Neural cell (in vitro differentiated cells): ENCODE measurements at regions not wholly inside any gene's neighbourhood (a gene's known extent, or its start where the extent isn't known, plus 50 kb on each side); places are given as distances from the start of the nearest gene placed in this dataset.

ENCODE experiments used
- H2AFZ ChIP-seq: fragments of 200-600, 300-800 bp; sonication (generic), shearing (Covaris generic); 2 replicates; pipeline ENCODE4 v1.6.0; 2014; ENCODE audit warnings: low read depth, mild to moderate bottlenecking, antibody characterized with exemption, low read length, moderate library complexity
- H3F3A ChIP-seq: fragments of 200-600 bp; shearing (Covaris generic); 2 replicates; pipeline ENCODE4 v1.6.1; 2016; ENCODE audit warnings: mild to moderate bottlenecking, moderate library complexity, mixed read lengths, antibody characterized with exemption, low read length; ENCODE audit not compliant: insufficient read depth, poor library complexity, severe bottlenecking
- H3K27ac ChIP-seq: fragments of 200-600, 300-800 bp; sonication (generic), shearing (Covaris generic); 2 replicates; pipeline ENCODE4 v1.5.1; 2014; ENCODE audit warnings: mild to moderate bottlenecking, low read length, moderate library complexity
- H3K27me3 ChIP-seq: fragments of 300-800, 200-600 bp; sonication (generic), shearing (Covaris generic); 2 replicates; pipeline ENCODE4 v1.6.0; 2014; ENCODE audit warnings: mild to moderate bottlenecking, low read depth, low read length, moderate library complexity; ENCODE audit not compliant: insufficient read depth
- H3K36me3 ChIP-seq: fragments of 300-800, 200-600 bp; sonication (generic), shearing (Covaris generic); 2 replicates; pipeline ENCODE4 v1.5.1; 2014; ENCODE audit warnings: mild to moderate bottlenecking, antibody characterized with exemption, low read length, moderate library complexity; ENCODE audit not compliant: insufficient read depth
- H3K4me2 ChIP-seq: fragments of 300-800, 200-600 bp; sonication (generic), shearing (Covaris generic); 2 replicates; pipeline ENCODE4 v1.6.0; 2014; ENCODE audit warnings: mild to moderate bottlenecking, low read length
- H3K4me3 ChIP-seq: fragments of 300-800, 200-600 bp; sonication (generic), shearing (Covaris generic); 2 replicates; pipeline ENCODE4 v1.5.1; 2014; ENCODE audit warnings: mild to moderate bottlenecking, low read length, moderate library complexity
- H3K79me2 ChIP-seq: fragments of 200-600 bp; shearing (Covaris generic); replicated peaks from 2 replicates; pipeline ENCODE4 v1.6.0; 2014; ENCODE audit warnings: mild to moderate bottlenecking, low read length, moderate library complexity; ENCODE audit not compliant: insufficient read depth
- H3K9ac ChIP-seq: fragments of 300-800, 200-600 bp; sonication (generic), shearing (Covaris generic); 2 replicates; pipeline ENCODE4 v1.6.1; 2016; ENCODE audit warnings: mild to moderate bottlenecking, low read length, mixed read lengths
- H3K9me2 ChIP-seq: fragments of 200-600 bp; shearing (Covaris generic); 2 replicates; pipeline ENCODE4 v1.6.1; 2016; ENCODE audit warnings: mild to moderate bottlenecking, low read length, mixed read lengths; ENCODE audit not compliant: insufficient read depth
- H3K9me3 ChIP-seq: fragments of 200-600, 300-800 bp; sonication (generic), shearing (Covaris generic); 2 replicates; pipeline ENCODE4 v1.6.1; 2016; ENCODE audit warnings: mild to moderate bottlenecking, mixed run types, low read length, moderate library complexity, mixed read lengths
- H4K20me1 ChIP-seq: fragments of 200-600 bp; shearing (Covaris generic); 2 replicates; pipeline ENCODE4 v1.6.1; 2016; ENCODE audit warnings: mild to moderate bottlenecking, mixed run types; ENCODE audit not compliant: insufficient read depth
- CTCF ChIP-seq: fragments of 450-650 bp; IDR thresholded peaks from 2 replicates; pipeline ENCODE4 v1.5.1; 2014; ENCODE audit warnings: antibody characterized with exemption, mild to moderate bottlenecking, moderate library complexity; ENCODE audit not compliant: poor library complexity, severe bottlenecking
- EP300 ChIP-seq: fragments of 450-650 bp; conservative IDR thresholded peaks from 2 replicates; pipeline ENCODE4 v1.6.1; 2014; ENCODE audit warnings: antibody characterized with exemption, mild to moderate bottlenecking, moderate library complexity; ENCODE audit not compliant: poor library complexity, severe bottlenecking
- EZH2 ChIP-seq: fragments of 200-600, 300-800 bp; shearing (Covaris generic), sonication (generic); IDR thresholded peaks from 2 replicates; pipeline ENCODE4 v1.6.1; 2014; ENCODE audit warnings: antibody characterized with exemption, low read length, borderline replicate concordance, mild to moderate bottlenecking; ENCODE audit not compliant: insufficient read depth, poor library complexity, severe bottlenecking
- MXI1 ChIP-seq: fragments of 450-650 bp; conservative IDR thresholded peaks from 2 replicates; pipeline ENCODE4 v1.6.1; 2014; ENCODE audit warnings: antibody characterized with exemption, mild to moderate bottlenecking; ENCODE audit not compliant: poor library complexity, severe bottlenecking
- POLR2AphosphoS5 ChIP-seq: IDR thresholded peaks from 2 replicates; pipeline ENCODE4 v1.6.1; 2012
- RAD21 ChIP-seq: fragments of 450-650 bp; conservative IDR thresholded peaks from 2 replicates; pipeline ENCODE4 v1.6.1; 2014; ENCODE audit warnings: antibody characterized with exemption, mild to moderate bottlenecking, moderate library complexity
- REST ChIP-seq: IDR thresholded peaks from 2 replicates; pipeline ENCODE4 v1.6.1; 2012; ENCODE audit warnings: borderline replicate concordance
- SMC3 ChIP-seq: fragments of 450-650 bp; conservative IDR thresholded peaks from 2 replicates; pipeline ENCODE4 v1.6.1; 2014; ENCODE audit warnings: antibody characterized with exemption, mild to moderate bottlenecking, moderate library complexity; ENCODE audit not compliant: poor library complexity
- TAF1 ChIP-seq: IDR thresholded peaks from 2 replicates; pipeline ENCODE4 v1.6.1; 2012; ENCODE audit warnings: low read depth

- Histone ChIP-seq H3K9me3 (peaks cover 7% of the 10 kb centered on the region), H3K9me2 (no peaks in the 10 kb centered on the region), H3K27me3 (no peaks in the 10 kb centered on the region), H3K4me2 (no peak overlapping the region), H3K4me3 (no peak overlapping the region), H3K9ac (no peak overlapping the region), H3K36me3 (no peaks in the 10 kb centered on the region), H3F3A (no peaks in the 10 kb centered on the region), H4K20me1 (no peaks in the 10 kb centered on the region), H2AFZ (no peak overlapping the region), H3K27ac (no peak overlapping the region), H3K79me2 (no peaks in the 10 kb centered on the region)
- no peak for TF ChIP-seq SMC3
These were observed 309.6 kb upstream of the TRIB2 start for GRCh38 chr2:12407160-12407559.

GRCh38 chr2:12412898-12413305 lies 303.8 kb upstream of the TRIB2 start:
- Histone ChIP-seq H2AFZ (no peak overlapping the region), H3K27ac (no peak overlapping the region), H3K27me3 (no peaks in the 10 kb centered on the region), H3K4me3 (no peak overlapping the region), H3K4me2 (no peak overlapping the region), H3K36me3 (no peaks in the 10 kb centered on the region), H3K79me2 (no peaks in the 10 kb centered on the region), H3F3A (no peaks in the 10 kb centered on the region), H3K9me3 (no peaks in the 10 kb centered on the region), H3K9me2 (no peaks in the 10 kb centered on the region), H4K20me1 (no peaks in the 10 kb centered on the region), H3K9ac (no peak overlapping the region)
- TF ChIP-seq EZH2 (no peak), TAF1 (no peak), EP300 (no peak)

GRCh38 chr2:12415536-12415935 lies 301.2 kb upstream of the TRIB2 start:
- H3K27me3 ChIP-seq, result no peaks in the 10 kb centered on the region
- H3K4me2 ChIP-seq, result no peak overlapping the region

More at GRCh38 chr2:12415536-12415935, 301.2 kb upstream of the TRIB2 start:
- H3K4me3 ChIP-seq, result no peak overlapping the region
- H3K9ac ChIP-seq, result no peak overlapping the region
- no peaks in the 10 kb centered on the region for H3K36me3 ChIP-seq
- H2AFZ ChIP-seq, result no peak overlapping the region
- H3K27ac ChIP-seq, result no peak overlapping the region
- no peaks in the 10 kb centered on the region for H4K20me1 ChIP-seq
- TF ChIP-seq CTCF (no peak), EZH2 (no peak), TAF1 (no peak), EP300 (no peak), RAD21 (no peak), MXI1 (no peak), SMC3 (no peak), REST (no peak), POLR2AphosphoS5 (no peak)
- no peaks in the 10 kb centered on the region for H3K9me2 ChIP-seq
- no peaks in the 10 kb centered on the region for H3K79me2 ChIP-seq
- H3K9me3 ChIP-seq, result no peaks in the 10 kb centered on the region
- no peaks in the 10 kb centered on the region for H3F3A ChIP-seq
